ENCODE measurements at regions not wholly inside any gene's neighbourhood (a gene's known extent, or its start where the extent isn't known, plus 50 kb on each side); places are given as distances from the start of the nearest gene placed in this dataset.

- DNase-seq = peak; percentile 3
Measured at GRCh38 chr12:70154960-70155589, 88.2 kb upstream of the CNOT2 start.

- DNase-seq = no peak
Measured at GRCh38 chr12:70157099-70157498, 86.1 kb upstream of the CNOT2 start.

- no peak for DNase-seq
Measured at GRCh38 chr12:70165450-70165849, 77.8 kb upstream of the CNOT2 start.

- DNase-seq = no peak
Measured at GRCh38 chr12:70176290-70176689, 66.9 kb upstream of the CNOT2 start.

GRCh38 chr12:70177631-70178030, 65.6 kb upstream of the CNOT2 start:
- no peak for DNase-seq

- DNase-seq = no peak
Measured at GRCh38 chr12:70178038-70178437, 65.2 kb upstream of the CNOT2 start.

GRCh38 chr12:70180130-70180529, 63.1 kb upstream of the CNOT2 start:
- no peak for DNase-seq

- DNase-seq = no peak
Measured at GRCh38 chr12:70185301-70185700, 57.9 kb upstream of the CNOT2 start.

- no peak for DNase-seq
Measured at GRCh38 chr12:70186436-70186835, 56.8 kb upstream of the CNOT2 start.

GRCh38 chr12:70190262-70191010, 52.8 kb upstream of the CNOT2 start:
- no peak for DNase-seq

Data from dermis blood vessel endothelial cell (primary cell).